Left cardiac atrium (tissue), 4 donors: ENCODE measurements at regions not wholly inside any gene's neighbourhood (a gene's known extent, or its start where the extent isn't known, plus 50 kb on each side); places are given as distances from the start of the nearest gene placed in this dataset.
"Not testable (repeated sequence)": the region's sequence is repeated elsewhere in the genome, so short reads cannot be mapped to it uniquely, and the experiment has no call there.

Experiments
- ATAC-seq, 2 donors: fragments of 200-7000 bp; cut with Tn5 transposase; one replicate each; pipeline ENCODE4 v1.9.1; 2020; ENCODE audit warnings: mild to moderate bottlenecking in 2 of 2, moderate library complexity in 2 of 2
- DNase-seq: peaks from one replicate; pipeline ENCODE4 v3.0.0-alpha.2; 2020
- intact Hi-C, 2 donors: fragments of 100-400 bp; cut with DNase I; formaldehyde crosslinking; loops; one replicate each; pipeline versions ENCODE4 v1.14.1 to v1.15.1; 2022 to 2023
- donor health status: DM: no; HTN: yes; CAD: no.
- donor health status: DM: no; HTN: yes; CAD: no; lungs with severe emphysema.
- donor health status: DM: yes; HTN: yes; CAD: no.
- donor health status: Dilated cardiomyopathy.

DNA sequence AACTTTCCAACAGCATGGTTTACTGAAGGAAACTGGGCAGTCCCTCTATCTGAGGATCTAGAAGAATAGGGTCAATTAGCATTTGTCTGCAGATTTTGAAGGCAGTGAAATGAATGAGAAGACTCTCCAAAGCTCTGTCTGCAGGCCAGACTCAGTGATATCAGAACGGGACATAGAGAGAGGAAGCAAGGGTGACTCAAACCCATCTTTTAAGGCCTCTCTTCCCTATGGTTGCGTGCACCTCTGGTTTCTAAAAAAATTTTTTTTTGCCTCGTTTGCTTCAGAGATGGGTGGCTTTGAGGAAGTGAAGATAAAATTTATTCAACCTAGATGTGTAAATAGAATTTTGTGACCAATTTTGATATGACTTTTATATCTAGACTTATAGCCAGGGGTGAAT lies 71.9 kb upstream of the HOXC13 start:
- DNase-seq: no peak
- ATAC-seq: no peak
- intact Hi-C loops: no loop called here

- ATAC-seq: no peak
- intact Hi-C loops: no loop called here
Measured at GRCh38 chr12:53867216-53868012, 71.2 kb upstream of the HOXC13 start.

DNA sequence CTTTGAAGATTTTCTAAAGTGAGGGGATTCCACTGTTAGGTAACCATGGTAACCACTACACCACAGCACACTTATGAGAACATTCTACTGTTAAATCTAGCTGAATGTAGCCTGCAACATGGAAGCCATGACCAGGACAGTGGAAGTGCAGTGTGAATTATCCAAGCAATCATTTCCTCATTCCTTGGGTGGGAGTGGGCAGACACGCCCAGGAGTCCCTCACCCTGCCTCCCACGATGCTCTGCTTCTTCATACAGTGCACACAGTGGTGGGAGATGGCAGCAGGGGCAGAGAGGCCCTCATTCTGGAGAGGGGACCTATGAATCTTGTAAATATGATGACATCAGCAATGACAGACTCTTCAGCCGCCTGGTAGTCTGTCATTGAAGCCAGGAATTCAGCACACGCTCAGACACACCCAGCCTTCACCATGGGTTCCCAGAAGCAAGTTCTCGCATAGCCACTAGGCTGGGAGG lies 70.1 kb upstream of the HOXC13 start:
- intact Hi-C loops: no loop called here
- no peak for DNase-seq
- ATAC-seq: no peak

More at GRCh38 chr12:53867216-53868012, 71.2 kb upstream of the HOXC13 start:
- no peak for DNase-seq

- intact Hi-C loops: no loop called here
- DNase-seq (no peak), ATAC-seq (no peak)
Measured at GRCh38 chr12:53869500-53869899, 69.1 kb upstream of the HOXC13 start.

GRCh38 chr12:53870117-53870516 lies 68.5 kb upstream of the HOXC13 start:
- intact Hi-C loops: no loop called here
- DNase-seq (no peak), ATAC-seq (no peak)

- ATAC-seq: no peak
- no peak for DNase-seq
- intact Hi-C loops: no loop called here
Measured at GRCh38 chr12:53871367-53871766, 67.3 kb upstream of the HOXC13 start.

- no peak for DNase-seq
- intact Hi-C loops: no loop called here
- no peak for ATAC-seq
Measured at GRCh38 chr12:53872367-53872766, 66.3 kb upstream of the HOXC13 start.

DNA sequence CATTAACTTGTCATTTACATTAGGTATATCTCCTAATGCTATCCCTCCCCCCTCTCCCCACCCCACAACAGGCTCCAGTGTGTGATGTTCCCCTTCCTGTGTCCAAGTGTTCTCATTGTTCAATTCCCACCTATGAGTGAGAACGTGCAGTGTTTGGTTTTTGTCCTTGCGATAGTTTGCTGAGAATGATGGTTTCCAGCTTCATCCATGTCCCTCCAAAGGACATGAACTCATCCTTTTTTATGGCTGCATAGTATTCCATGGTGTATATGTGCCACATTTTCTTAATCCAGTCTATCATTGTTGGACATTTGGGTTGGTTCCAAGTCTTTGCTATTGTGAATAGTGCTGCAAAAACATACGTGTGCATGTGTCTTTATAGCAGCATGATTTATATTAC lies 60.7 kb upstream of the HOXC13 start:
- DNase-seq, ATAC-seq, intact Hi-C loops: not testable (repeated sequence)

- intact Hi-C loops: no loop called here
- DNase-seq (no peak), ATAC-seq (no peak)
Measured at GRCh38 chr12:53887006-53887405, 51.6 kb upstream of the HOXC13 start.

- no peak for ATAC-seq
- intact Hi-C loops: no loop called here
- DNase-seq: no peak
Measured at GRCh38 chr12:53887881-53888280, 50.8 kb upstream of the HOXC13 start.
